ENCODE measurements at regions not wholly inside any gene's neighbourhood (a gene's known extent, or its start where the extent isn't known, plus 50 kb on each side); places are given as distances from the start of the nearest gene placed in this dataset.

DNA sequence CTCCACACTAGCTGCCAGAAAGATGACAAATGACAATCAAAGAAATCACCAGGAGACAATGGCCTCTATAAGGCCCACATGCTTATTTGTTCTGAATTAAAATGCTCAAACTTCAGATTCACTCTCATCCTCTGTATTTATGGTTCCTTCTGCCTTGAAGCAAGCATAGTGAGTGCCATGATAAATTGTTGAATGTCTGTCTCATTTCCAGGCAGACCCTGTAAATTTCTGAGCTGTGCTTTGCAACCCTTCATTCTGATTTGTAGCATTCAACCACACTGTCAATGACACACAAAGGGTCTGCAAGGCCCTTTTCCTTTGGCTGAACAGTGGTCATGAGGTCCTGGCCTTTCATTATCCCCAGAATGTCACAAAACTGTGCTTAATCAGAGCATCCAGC is 506.6 kb upstream of the GHITM start:
- TF ChIP-seq, protein P1, sequence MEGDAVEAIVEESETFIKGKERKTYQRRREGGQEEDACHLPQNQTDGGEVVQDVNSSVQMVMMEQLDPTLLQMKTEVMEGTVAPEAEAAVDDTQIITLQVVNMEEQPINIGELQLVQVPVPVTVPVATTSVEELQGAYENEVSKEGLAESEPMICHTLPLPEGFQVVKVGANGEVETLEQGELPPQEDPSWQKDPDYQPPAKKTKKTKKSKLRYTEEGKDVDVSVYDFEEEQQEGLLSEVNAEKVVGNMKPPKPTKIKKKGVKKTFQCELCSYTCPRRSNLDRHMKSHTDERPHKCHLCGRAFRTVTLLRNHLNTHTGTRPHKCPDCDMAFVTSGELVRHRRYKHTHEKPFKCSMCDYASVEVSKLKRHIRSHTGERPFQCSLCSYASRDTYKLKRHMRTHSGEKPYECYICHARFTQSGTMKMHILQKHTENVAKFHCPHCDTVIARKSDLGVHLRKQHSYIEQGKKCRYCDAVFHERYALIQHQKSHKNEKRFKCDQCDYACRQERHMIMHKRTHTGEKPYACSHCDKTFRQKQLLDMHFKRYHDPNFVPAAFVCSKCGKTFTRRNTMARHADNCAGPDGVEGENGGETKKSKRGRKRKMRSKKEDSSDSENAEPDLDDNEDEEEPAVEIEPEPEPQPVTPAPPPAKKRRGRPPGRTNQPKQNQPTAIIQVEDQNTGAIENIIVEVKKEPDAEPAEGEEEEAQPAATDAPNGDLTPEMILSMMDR (IDR thresholded peaks at IDR 0.05), result no peak
- no peak for TF ChIP-seq POLR2A (IDR thresholded peaks at IDR 0.05)
